H1 (cell line): ENCODE measurements at regions not wholly inside any gene's neighbourhood (a gene's known extent, or its start where the extent isn't known, plus 50 kb on each side); places are given as distances from the start of the nearest gene placed in this dataset.

ENCODE experiments used
- CTCF ChIA-PET: fragments of 300-600 bp; sonication (Branson Sonifier 250); formaldehyde crosslinking; loops from one replicate; lab custom pipeline; 2021; ENCODE audit not compliant: partially characterized antibody; lab: Charles Lee
- POLR2A ChIA-PET: fragments of 300-600 bp; sonication (Branson Sonifier 250); formaldehyde crosslinking; loops from one replicate; lab custom pipeline; 2021; ENCODE audit warnings: inconsistent platforms; ENCODE audit not compliant: partially characterized antibody; lab: Charles Lee
- DNase-seq, 2 experiments: peaks; one replicate each; pipeline versions ENCODE4 v3.0.0 to v3.0.0-alpha.2; 2010 to 2022; ENCODE audit warnings: low spot score in 2 of 2, low read depth in 1 of 2, mixed read lengths in 1 of 2
- FAIRE-seq: peaks from 2 replicates; lab custom pipeline; 2011; peaks lifted over from hg19 to GRCh38; lab: Jason Lieb, UNC
- H2AFZ ChIP-seq: 2 replicates; pipeline ENCODE4 v1.8.1; 2012; ENCODE audit warnings: low read length, inconsistent platforms
- H2AK5ac ChIP-seq: 2 replicates; pipeline ENCODE4 v1.6.1; 2013; ENCODE audit warnings: low read depth, low read length
- H2BK120ac ChIP-seq: replicated peaks from 2 replicates; pipeline ENCODE3; 2013; ENCODE audit warnings: low read depth, low read length, inconsistent platforms
- H2BK12ac ChIP-seq: 2 replicates; pipeline ENCODE4 v1.6.1; 2013; ENCODE audit warnings: low read depth, low read length
- H2BK15ac ChIP-seq: 2 replicates; pipeline ENCODE4 v1.6.1; 2013; ENCODE audit warnings: low read length
- H2BK20ac ChIP-seq: 2 replicates; pipeline ENCODE4 v1.6.1; 2013; ENCODE audit warnings: low read length
- H2BK5ac ChIP-seq: 2 replicates; pipeline ENCODE4 v1.6.1; 2013; ENCODE audit warnings: low read depth, low read length
- H3K14ac ChIP-seq: 2 replicates; pipeline ENCODE4 v1.6.1; 2013; ENCODE audit warnings: inconsistent platforms; ENCODE audit not compliant: insufficient read length
- H3K18ac ChIP-seq: 2 replicates; pipeline ENCODE4 v1.6.1; 2013; ENCODE audit warnings: low read length; ENCODE audit errors: extremely low read depth
- H3K23ac ChIP-seq: 2 replicates; pipeline ENCODE4 v1.6.1; 2013; ENCODE audit warnings: inconsistent platforms; ENCODE audit not compliant: insufficient read length
- H3K23me2 ChIP-seq: 2 replicates; pipeline ENCODE4 v1.6.1; 2013; ENCODE audit warnings: low read depth, low read length
- H3K27ac ChIP-seq: 2 replicates; pipeline ENCODE4 v1.6.1; 2011; ENCODE audit warnings: low read depth, low read length, inconsistent platforms
- H3K27me3 ChIP-seq, 4 experiments: replicated peaks in 1 of 4; 1 replicate in 1 of 4; 2 replicates in 3 of 4; pipeline versions ENCODE4 v1.6.1 to v1.8.1; 2011 to 2013; ENCODE audit warnings: low read length in 3 of 4, mild to moderate bottlenecking in 3 of 4, inconsistent platforms in 2 of 4, mixed read lengths in 2 of 4, moderate library complexity in 1 of 4; ENCODE audit not compliant: control insufficient read depth in 3 of 4, insufficient read depth in 3 of 4; ENCODE audit errors: extremely low read depth in 1 of 4
- H3K36me3 ChIP-seq, 4 experiments: 2 replicates each; pipeline versions ENCODE4 v1.6.1 to v1.8.1; 2011 to 2013; ENCODE audit warnings: mild to moderate bottlenecking in 4 of 4, low read length in 3 of 4, moderate library complexity in 2 of 4, control low read depth in 1 of 4, inconsistent platforms in 1 of 4; ENCODE audit not compliant: insufficient read depth in 4 of 4, control insufficient read depth in 2 of 4
- H3K4ac ChIP-seq: replicated peaks from 2 replicates; pipeline ENCODE3; 2013; ENCODE audit warnings: low read length, low read depth, mixed read lengths, inconsistent platforms; ENCODE audit not compliant: insufficient read length
- H3K4me1 ChIP-seq, 4 experiments: replicated peaks in 1 of 4; 1 replicate in 1 of 4; 2 replicates in 3 of 4; pipeline versions ENCODE4 v1.6.1 to v1.8.1; 2011 to 2013; ENCODE audit warnings: low read length in 3 of 4, inconsistent platforms in 2 of 4, mixed read lengths in 1 of 4; ENCODE audit not compliant: insufficient read depth in 4 of 4, control insufficient read depth in 3 of 4
- H3K4me2 ChIP-seq, 2 experiments: 2 replicates each; pipeline versions ENCODE4 v1.6.1 to v1.8.1; 2011 to 2013; ENCODE audit warnings: low read depth in 2 of 2, low read length in 2 of 2, control low read depth in 1 of 2, inconsistent platforms in 1 of 2, mild to moderate bottlenecking in 1 of 2; ENCODE audit not compliant: insufficient read depth in 1 of 2
- H3K4me3 ChIP-seq, 4 experiments: fragments of 200-600, 300-600 bp in 1 of 4; sonication (generic), shearing (Covaris generic), sonication (Bioruptor Twin) in 1 of 4; 2 replicates each; pipeline versions ENCODE4 v1.5.1 to v1.8.1; 2011 to 2016; ENCODE audit warnings: low read length in 4 of 4, low read depth in 3 of 4, control low read depth in 2 of 4, inconsistent platforms in 2 of 4, mild to moderate bottlenecking in 2 of 4, mixed read lengths in 1 of 4, moderate library complexity in 1 of 4; ENCODE audit not compliant: insufficient read depth in 2 of 4; ENCODE audit errors: extremely low read depth in 1 of 4
- H3K56ac ChIP-seq: replicated peaks from 2 replicates; pipeline ENCODE3; 2013; ENCODE audit warnings: low read depth, mild to moderate bottlenecking, mixed read lengths, low read length, inconsistent platforms; ENCODE audit not compliant: insufficient read length
- H3K79me1 ChIP-seq: 2 replicates; pipeline ENCODE4 v1.6.1; 2013; ENCODE audit warnings: low read depth, low read length, control low read depth
- H3K79me2 ChIP-seq, 2 experiments: 2 replicates each; pipeline versions ENCODE4 v1.6.1 to v1.8.1; 2012 to 2013; ENCODE audit warnings: low read length in 2 of 2, mild to moderate bottlenecking in 2 of 2, inconsistent platforms in 1 of 2; ENCODE audit not compliant: insufficient read depth in 2 of 2, control insufficient read depth in 1 of 2
- H3K9ac ChIP-seq, 4 experiments: replicated peaks in 1 of 4; 1 replicate in 1 of 4; 2 replicates in 3 of 4; pipeline versions ENCODE4 v1.6.1 to v1.8.1; 2011 to 2013; ENCODE audit warnings: low read depth in 3 of 4, low read length in 3 of 4, control low read depth in 2 of 4, mild to moderate bottlenecking in 2 of 4, moderate library complexity in 2 of 4, inconsistent platforms in 1 of 4; ENCODE audit errors: extremely low read depth in 1 of 4
- H3K9me3 ChIP-seq, 2 experiments: 2 replicates each; pipeline versions ENCODE4 v1.6.1 to v1.8.1; 2012 to 2013; ENCODE audit warnings: mild to moderate bottlenecking in 2 of 2, moderate library complexity in 2 of 2, control low read depth in 1 of 2, inconsistent platforms in 1 of 2, low read depth in 1 of 2, low read length in 1 of 2, mixed read lengths in 1 of 2; ENCODE audit not compliant: insufficient read depth in 2 of 2
- H4K20me1 ChIP-seq, 2 experiments: replicated peaks in 1 of 2; 2 replicates each; pipeline versions ENCODE3 to v1.8.1; 2011 to 2013; ENCODE audit warnings: inconsistent platforms in 2 of 2, low read length in 2 of 2, mild to moderate bottlenecking in 1 of 2; ENCODE audit not compliant: insufficient read depth in 2 of 2, control insufficient read depth in 1 of 2
- H4K5ac ChIP-seq: 2 replicates; pipeline ENCODE4 v1.6.1; 2013; ENCODE audit warnings: low read length, low read depth, mixed read lengths, inconsistent platforms; ENCODE audit not compliant: insufficient read length
- H4K8ac ChIP-seq: 2 replicates; pipeline ENCODE4 v1.8.0; 2013; ENCODE audit warnings: mild to moderate bottlenecking, moderate library complexity, low read length, inconsistent platforms; ENCODE audit not compliant: insufficient read depth; ENCODE audit errors: extremely low read depth
- H4K91ac ChIP-seq: replicated peaks from 2 replicates; pipeline ENCODE3; 2013; ENCODE audit warnings: low read length, mixed read lengths, inconsistent platforms; ENCODE audit not compliant: insufficient read length
- ATF3 ChIP-seq: IDR thresholded peaks from 2 replicates; pipeline ENCODE4 v1.6.1; 2011; ENCODE audit warnings: low read depth, mild to moderate bottlenecking, low read length; ENCODE audit not compliant: insufficient read depth
- CHD1 ChIP-seq: IDR thresholded peaks from 2 replicates; pipeline ENCODE4 v1.6.1; 2012; ENCODE audit warnings: low read depth, low read length, improper control_type of control experiment
- CHD2 ChIP-seq: IDR thresholded peaks from 2 replicates; pipeline ENCODE4 v1.6.1; 2012; ENCODE audit warnings: low read length, improper control_type of control experiment
- EGR1 ChIP-seq: IDR thresholded peaks from 2 replicates; pipeline ENCODE4 v1.6.1; 2011; ENCODE audit warnings: low read depth, low read length, borderline replicate concordance
- FOSL1 ChIP-seq: IDR thresholded peaks from 2 replicates; pipeline ENCODE4 v1.6.1; 2011; ENCODE audit warnings: mild to moderate bottlenecking, low read depth, low read length, moderate library complexity; ENCODE audit not compliant: insufficient read depth
- HDAC6 ChIP-seq: IDR thresholded peaks from one replicate; pipeline ENCODE4 v1.7.1; 2012; ENCODE audit warnings: low read depth, mild to moderate bottlenecking, inconsistent platforms, low read length, moderate library complexity
- NANOG ChIP-seq: IDR thresholded peaks from 2 replicates; pipeline ENCODE4 v1.6.1; 2011; ENCODE audit warnings: low read length, low read depth, mild to moderate bottlenecking, inconsistent platforms; ENCODE audit not compliant: insufficient read depth, poor library complexity, severe bottlenecking
- PHF8 ChIP-seq: fragments of 200-600 bp; sonication (generic); conservative IDR thresholded peaks from 2 replicates; pipeline ENCODE4 v1.7.1; 2012; ENCODE audit warnings: low read depth, mild to moderate bottlenecking, inconsistent platforms, low read length, moderate library complexity
- RAD21 ChIP-seq, 2 experiments: IDR thresholded peaks in 1 of 2; conservative IDR thresholded peaks in 1 of 2; 2 replicates each; pipeline ENCODE4 v1.6.1; 2011; ENCODE audit warnings: low read depth in 2 of 2, low read length in 2 of 2, improper control_type of control experiment in 1 of 2, inconsistent platforms in 1 of 2, mild to moderate bottlenecking in 1 of 2, moderate library complexity in 1 of 2
- RFX5 ChIP-seq: IDR thresholded peaks from 2 replicates; pipeline ENCODE4 v1.6.1; 2011; ENCODE audit warnings: low read depth, low read length, improper control_type of control experiment, borderline replicate concordance
- RNF2 ChIP-seq: fragments of 200-900, 300-1000 bp; sonication (generic); IDR thresholded peaks from 2 replicates; pipeline ENCODE4 v1.7.1; 2016; ENCODE audit warnings: borderline replicate concordance, low read depth, mild to moderate bottlenecking, antibody characterized with exemption, low read length; ENCODE audit not compliant: poor library complexity, severe bottlenecking; ENCODE audit errors: missing control alignments
- SP1 ChIP-seq: IDR thresholded peaks from 2 replicates; pipeline ENCODE4 v1.6.1; 2011; ENCODE audit warnings: low read depth, low read length
- SP2 ChIP-seq: IDR thresholded peaks from 2 replicates; pipeline ENCODE4 v1.6.1; 2012; ENCODE audit warnings: mild to moderate bottlenecking, low read length, inconsistent platforms

- TF ChIP-seq RAD21 (IDR thresholded peaks at IDR 0.05 in 1 of 2, conservative IDR thresholded peaks at IDR 0.05 in 1 of 2; ENCODE audit: low read depth in 2 of 2, low read length in 2 of 2) = no peak
These were observed 283.4 kb downstream of the PRELID2 start (continued) for GRCh38 chr5:145551714-145552113.

GRCh38 chr5:145548097-145548496 lies 287.0 kb downstream of the PRELID2 start:
- Histone ChIP-seq H3K18ac (no peak overlapping the region), H2AFZ (no peak overlapping the region), H3K14ac (no peak overlapping the region), H3K27me3 (no peaks in the 10 kb centered on the region; a peak in 1 of 7 replicates), H3K36me3 (no peaks in the 10 kb centered on the region), H2BK120ac (no peak overlapping the region), H3K23ac (no peak overlapping the region), H2BK5ac (no peak overlapping the region), H3K79me2 (no peaks in the 10 kb centered on the region), H4K20me1 (no peaks in the 10 kb centered on the region), H4K5ac (no peak overlapping the region), H3K4me3 (no peak overlapping the region), H3K56ac (no peak overlapping the region), H4K8ac (no peak overlapping the region), H3K9ac (no peak overlapping the region), H3K9me3 (no peaks in the 10 kb centered on the region), H3K4me1 (peaks cover 0 to 4% (median 0%) of the 10 kb centered on the region in 4 experiments; a peak in 1 of 7 replicates), H3K23me2 (no peaks in the 10 kb centered on the region), H2AK5ac (no peak overlapping the region), H3K4ac (no peak overlapping the region), H3K79me1 (no peaks in the 10 kb centered on the region), H4K91ac (no peak overlapping the region), H3K27ac (no peak overlapping the region), H2BK20ac (no peak overlapping the region), H2BK15ac (no peak overlapping the region), H3K4me2 (no peak overlapping the region), H2BK12ac (no peak overlapping the region)
- ChIA-PET CTCF (no interaction called here), POLR2A (no interaction called here)
- no peak for DNase-seq
- FAIRE-seq = no peak
- TF ChIP-seq CHD2 (no peak), CHD1 (no peak), SP2 (no peak), PHF8 (no peak), NANOG (no peak), RFX5 (no peak), EGR1 (no peak), ATF3 (no peak), HDAC6 (no peak), SP1 (no peak), FOSL1 (no peak), RNF2 (no peak)
